ENCODE measurements at regions not wholly inside any gene's neighbourhood (a gene's known extent, or its start where the extent isn't known, plus 50 kb on each side); places are given as distances from the start of the nearest gene placed in this dataset.

GRCh38 chr19:27936139-27936538 lies 1276.8 kb downstream of the UQCRFS1 start:
- Mint-ChIP-seq H3K27ac (no peak overlapping the region), H3K9me3 (no peaks in the 10 kb centered on the region), H3K36me3 (ENCODE audit: low read depth) (no peaks in the 10 kb centered on the region), H3K4me1 (ENCODE audit: low read depth) (no peaks in the 10 kb centered on the region), H3K4me3 (ENCODE audit: low read depth) (no peak overlapping the region), H3K27me3 (ENCODE audit: low read depth) (no peaks in the 10 kb centered on the region)
- DNase-seq (ENCODE audit: low spot score) = no peak
- intact Hi-C loops (cut with micrococcal nuclease) = no loop called here

DNA sequence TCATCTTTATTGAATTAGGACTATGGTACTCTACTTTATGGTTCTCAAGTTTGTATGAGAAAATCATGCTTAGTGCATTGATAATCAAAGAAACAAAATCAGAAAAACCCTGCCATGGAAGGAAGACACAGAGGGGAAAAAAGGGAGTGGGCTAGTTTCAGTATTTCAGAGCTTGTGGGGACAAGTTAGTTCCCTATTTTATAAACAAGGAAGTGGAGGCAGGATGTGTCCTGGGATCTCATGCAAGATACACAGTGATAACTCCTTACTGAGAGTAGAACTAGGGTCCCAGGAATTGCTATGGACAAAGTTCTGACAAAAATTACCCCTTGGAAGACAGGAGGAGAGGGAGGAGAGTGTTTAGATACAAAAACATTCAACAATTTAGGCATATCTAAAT lies 1277.3 kb downstream of the UQCRFS1 start:
- no peak for DNase-seq (ENCODE audit: low spot score)

GRCh38 chr19:27929399-27929798 lies 1283.6 kb downstream of the UQCRFS1 start:
- H3K27me3 Mint-ChIP-seq (ENCODE audit: low read depth) = no peaks in the 10 kb centered on the region
- no peak overlapping the region for H3K4me3 Mint-ChIP-seq (ENCODE audit: low read depth)
- no peaks in the 10 kb centered on the region for H3K36me3 Mint-ChIP-seq (ENCODE audit: low read depth)
- intact Hi-C loops (cut with micrococcal nuclease) = no loop called here
- H3K27ac Mint-ChIP-seq = no peak overlapping the region
- no peaks in the 10 kb centered on the region for H3K9me3 Mint-ChIP-seq
- DNase-seq (ENCODE audit: low spot score) = no peak
- H3K4me1 Mint-ChIP-seq (ENCODE audit: low read depth) = no peaks in the 10 kb centered on the region

More for the DNA sequence above, 1277.3 kb downstream of the UQCRFS1 start:
- H3K9me3 Mint-ChIP-seq = no peaks in the 10 kb centered on the region
- no peaks in the 10 kb centered on the region for H3K4me1 Mint-ChIP-seq (ENCODE audit: low read depth)
- H3K27me3 Mint-ChIP-seq (ENCODE audit: low read depth) = no peaks in the 10 kb centered on the region
- intact Hi-C loops (cut with micrococcal nuclease) = no loop called here
- H3K4me3 Mint-ChIP-seq (ENCODE audit: low read depth) = no peak overlapping the region
- no peak overlapping the region for H3K27ac Mint-ChIP-seq
- H3K36me3 Mint-ChIP-seq (ENCODE audit: low read depth) = no peaks in the 10 kb centered on the region

DNA sequence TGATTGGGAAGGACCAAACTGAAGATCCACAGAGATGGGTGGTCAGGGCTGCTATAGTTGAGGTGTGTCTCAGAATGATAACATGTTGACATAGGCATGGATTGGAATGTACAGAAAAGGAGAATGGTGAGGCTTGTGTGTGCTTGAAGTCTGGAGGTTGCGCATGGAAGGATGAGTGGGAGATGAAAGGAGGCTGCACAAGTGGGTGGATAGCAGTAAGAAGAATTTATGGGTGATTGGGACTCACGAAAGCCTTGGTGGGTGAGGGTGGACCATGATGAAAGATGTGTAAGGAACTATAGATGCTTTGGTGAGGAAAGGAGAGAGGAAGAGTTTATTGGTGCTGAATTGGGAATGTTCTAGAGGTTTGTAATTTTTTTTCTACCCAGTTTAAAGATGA lies 1287.7 kb downstream of the UQCRFS1 start:
- Mint-ChIP-seq H3K4me3 (ENCODE audit: low read depth) (no peak overlapping the region), H3K36me3 (ENCODE audit: low read depth) (no peaks in the 10 kb centered on the region), H3K9me3 (peaks cover 8% of the 10 kb centered on the region), H3K27ac (no peak overlapping the region), H3K27me3 (ENCODE audit: low read depth) (no peaks in the 10 kb centered on the region), H3K4me1 (ENCODE audit: low read depth) (no peaks in the 10 kb centered on the region)
- intact Hi-C loops (cut with micrococcal nuclease) = no loop called here
- DNase-seq (ENCODE audit: low spot score) = no peak

DNA sequence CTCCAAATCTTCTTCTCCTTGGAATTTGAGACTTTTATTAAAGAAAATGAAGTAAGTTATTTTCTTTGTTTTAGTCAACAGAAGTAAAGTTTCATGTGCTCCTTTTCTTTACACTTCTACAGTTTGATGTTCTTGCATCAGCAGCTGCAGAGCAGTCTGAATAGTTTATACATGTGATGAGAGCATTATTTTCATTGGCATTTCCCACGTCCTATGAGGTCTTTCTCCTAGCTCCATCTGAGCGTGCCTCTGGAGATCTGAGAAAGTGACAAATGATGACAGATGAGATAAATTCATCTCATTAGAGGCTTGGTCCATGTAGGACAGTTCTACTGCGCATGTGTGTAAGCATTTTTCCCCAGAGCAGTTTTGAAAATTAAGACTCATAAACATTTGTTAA lies 1290.0 kb downstream of the UQCRFS1 start:
- Mint-ChIP-seq H3K27me3 (ENCODE audit: low read depth) (no peaks in the 10 kb centered on the region), H3K27ac (no peak overlapping the region), H3K4me3 (ENCODE audit: low read depth) (no peak overlapping the region), H3K36me3 (ENCODE audit: low read depth) (no peaks in the 10 kb centered on the region), H3K4me1 (ENCODE audit: low read depth) (no peaks in the 10 kb centered on the region), H3K9me3 (peaks cover 16% of the 10 kb centered on the region)
- no peak for DNase-seq (ENCODE audit: low spot score)
- intact Hi-C loops (cut with micrococcal nuclease) = no loop called here

- intact Hi-C loops (cut with micrococcal nuclease) = no loop called here
- peaks cover 16% of the 10 kb centered on the region for H3K9me3 Mint-ChIP-seq
- DNase-seq (ENCODE audit: low spot score) = no peak
- H3K4me1 Mint-ChIP-seq (ENCODE audit: low read depth) = no peaks in the 10 kb centered on the region
- H3K4me3 Mint-ChIP-seq (ENCODE audit: low read depth) = no peak overlapping the region
- no peak overlapping the region for H3K27ac Mint-ChIP-seq
- no peaks in the 10 kb centered on the region for H3K36me3 Mint-ChIP-seq (ENCODE audit: low read depth)
- H3K27me3 Mint-ChIP-seq (ENCODE audit: low read depth) = no peaks in the 10 kb centered on the region
Observed at GRCh38 chr19:27920774-27921173, 1292.2 kb downstream of the UQCRFS1 start.

- Mint-ChIP-seq H3K27me3 (ENCODE audit: low read depth) (no peaks in the 10 kb centered on the region), H3K4me3 (ENCODE audit: low read depth) (no peak overlapping the region), H3K36me3 (ENCODE audit: low read depth) (no peaks in the 10 kb centered on the region), H3K4me1 (ENCODE audit: low read depth) (no peaks in the 10 kb centered on the region), H3K9me3 (peaks cover 16% of the 10 kb centered on the region), H3K27ac (no peak overlapping the region)
- no peak for DNase-seq (ENCODE audit: low spot score)
- intact Hi-C loops (cut with micrococcal nuclease) = no loop called here
Observed at GRCh38 chr19:27918818-27919217, 1294.1 kb downstream of the UQCRFS1 start.

- Mint-ChIP-seq H3K9me3 (peaks cover 5% of the 10 kb centered on the region), H3K4me3 (ENCODE audit: low read depth) (no peak overlapping the region), H3K4me1 (ENCODE audit: low read depth) (no peaks in the 10 kb centered on the region), H3K27ac (no peak overlapping the region), H3K36me3 (ENCODE audit: low read depth) (no peaks in the 10 kb centered on the region), H3K27me3 (ENCODE audit: low read depth) (no peaks in the 10 kb centered on the region)
- DNase-seq (ENCODE audit: low spot score) = no peak
- intact Hi-C loops (cut with micrococcal nuclease) = no loop called here
Observed at GRCh38 chr19:27911122-27911898, 1301.6 kb downstream of the UQCRFS1 start.

- H3K36me3 Mint-ChIP-seq (ENCODE audit: low read depth) = no peaks in the 10 kb centered on the region
- H3K9me3 Mint-ChIP-seq = peaks cover 6% of the 10 kb centered on the region
- DNase-seq (ENCODE audit: low spot score) = no peak
- H3K4me3 Mint-ChIP-seq (ENCODE audit: low read depth) = no peak overlapping the region
- H3K27ac Mint-ChIP-seq = no peak overlapping the region
- intact Hi-C loops (cut with micrococcal nuclease) = no loop called here
- H3K4me1 Mint-ChIP-seq (ENCODE audit: low read depth) = no peaks in the 10 kb centered on the region
- no peaks in the 10 kb centered on the region for H3K27me3 Mint-ChIP-seq (ENCODE audit: low read depth)
Observed at GRCh38 chr19:27909861-27910260, 1303.1 kb downstream of the UQCRFS1 start.

GRCh38 chr19:27909185-27909840 lies 1303.6 kb downstream of the UQCRFS1 start:
- Mint-ChIP-seq H3K4me1 (ENCODE audit: low read depth) (no peaks in the 10 kb centered on the region), H3K27ac (no peak overlapping the region), H3K4me3 (ENCODE audit: low read depth) (no peak overlapping the region), H3K36me3 (ENCODE audit: low read depth) (no peaks in the 10 kb centered on the region), H3K9me3 (peaks cover 10% of the 10 kb centered on the region), H3K27me3 (ENCODE audit: low read depth) (no peaks in the 10 kb centered on the region)
- DNase-seq (ENCODE audit: low spot score) = no peak
- intact Hi-C loops (cut with micrococcal nuclease) = no loop called here

DNA sequence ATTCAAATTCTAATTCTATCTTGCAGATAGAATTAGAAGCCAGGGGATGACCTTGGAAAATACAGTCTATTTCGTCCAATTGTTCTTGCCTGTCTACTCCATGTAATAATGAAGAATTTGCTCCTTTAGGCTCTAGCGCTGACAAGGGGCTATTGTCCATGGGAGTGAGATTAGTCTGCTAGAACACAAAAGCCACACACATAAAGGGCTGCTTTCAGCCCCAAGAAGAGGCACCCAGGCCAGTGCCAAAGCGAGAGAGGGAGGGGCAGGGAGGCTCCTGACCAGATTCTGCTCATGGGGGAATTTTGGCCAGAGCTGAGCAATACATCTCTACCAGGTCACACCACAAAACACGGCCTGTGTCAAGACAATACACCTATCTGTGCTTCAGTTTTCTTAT lies 1306.9 kb downstream of the UQCRFS1 start:
- peaks cover 11% of the 10 kb centered on the region for H3K9me3 Mint-ChIP-seq

DNA sequence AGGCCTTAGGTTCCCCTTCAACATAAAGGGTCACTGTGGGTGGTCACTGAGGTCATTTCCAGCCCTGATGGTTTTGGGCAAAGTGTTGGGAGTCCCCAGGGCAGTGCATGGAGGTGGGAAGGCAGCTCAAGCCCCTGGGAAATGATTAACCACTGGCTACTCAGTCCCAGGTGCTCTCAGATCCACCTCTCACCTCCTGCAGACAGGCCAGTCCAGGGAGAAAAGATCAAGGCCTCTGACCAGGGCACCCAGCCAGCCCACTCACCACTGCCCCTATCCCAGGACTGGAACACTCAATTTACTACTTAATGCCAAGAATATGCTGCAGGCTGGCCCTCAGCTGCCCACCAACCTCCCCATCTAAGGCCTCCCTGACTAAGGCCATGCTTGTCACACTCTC lies 1307.9 kb downstream of the UQCRFS1 start:
- DNase-seq (ENCODE audit: low spot score) = no peak
- peaks cover 11% of the 10 kb centered on the region for H3K9me3 Mint-ChIP-seq
- intact Hi-C loops (cut with micrococcal nuclease) = no loop called here
- H3K27me3 Mint-ChIP-seq (ENCODE audit: low read depth) = no peaks in the 10 kb centered on the region
- H3K36me3 Mint-ChIP-seq (ENCODE audit: low read depth) = no peaks in the 10 kb centered on the region
- H3K4me1 Mint-ChIP-seq (ENCODE audit: low read depth) = no peaks in the 10 kb centered on the region
- no peak overlapping the region for H3K4me3 Mint-ChIP-seq (ENCODE audit: low read depth)
- no peak overlapping the region for H3K27ac Mint-ChIP-seq

More for the DNA sequence above, 1306.9 kb downstream of the UQCRFS1 start:
- H3K36me3 Mint-ChIP-seq (ENCODE audit: low read depth) = no peaks in the 10 kb centered on the region
- H3K4me1 Mint-ChIP-seq (ENCODE audit: low read depth) = no peaks in the 10 kb centered on the region
- intact Hi-C loops (cut with micrococcal nuclease) = no loop called here
- no peak overlapping the region for H3K27ac Mint-ChIP-seq
- H3K27me3 Mint-ChIP-seq (ENCODE audit: low read depth) = no peaks in the 10 kb centered on the region
- H3K4me3 Mint-ChIP-seq (ENCODE audit: low read depth) = no peak overlapping the region
- DNase-seq (ENCODE audit: low spot score) = no peak

DNA sequence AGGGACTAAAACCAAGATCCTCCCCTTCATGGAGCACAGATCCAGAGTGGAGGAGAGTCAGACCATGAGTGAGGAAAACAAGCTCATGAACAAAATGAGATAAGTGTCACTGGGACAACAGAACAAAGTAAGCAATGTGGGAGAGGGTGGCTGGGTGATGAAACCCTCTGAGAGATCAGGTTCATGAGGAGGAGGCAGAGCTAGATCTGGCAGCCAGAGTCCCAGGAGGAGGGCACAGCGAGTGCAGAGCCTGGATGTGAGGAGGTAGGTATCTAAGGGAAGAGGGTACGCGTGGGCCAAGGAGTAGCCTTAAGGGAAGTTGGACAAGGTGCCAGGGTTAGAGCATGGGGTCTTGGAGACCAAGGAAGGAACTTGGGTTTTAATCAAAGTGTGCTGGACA lies 1311.9 kb downstream of the UQCRFS1 start:
- DNase-seq (ENCODE audit: low spot score) = no peak
- no peaks in the 10 kb centered on the region for H3K27me3 Mint-ChIP-seq (ENCODE audit: low read depth)
- H3K4me1 Mint-ChIP-seq (ENCODE audit: low read depth) = no peaks in the 10 kb centered on the region
- intact Hi-C loops (cut with micrococcal nuclease) = no loop called here
- no peaks in the 10 kb centered on the region for H3K36me3 Mint-ChIP-seq (ENCODE audit: low read depth)
- no peak overlapping the region for H3K27ac Mint-ChIP-seq
- H3K4me3 Mint-ChIP-seq (ENCODE audit: low read depth) = no peak overlapping the region
- H3K9me3 Mint-ChIP-seq = peaks cover 11% of the 10 kb centered on the region
